ENCODE measurements at regions not wholly inside any gene's neighbourhood (a gene's known extent, or its start where the extent isn't known, plus 50 kb on each side); places are given as distances from the start of the nearest gene placed in this dataset.

DNA sequence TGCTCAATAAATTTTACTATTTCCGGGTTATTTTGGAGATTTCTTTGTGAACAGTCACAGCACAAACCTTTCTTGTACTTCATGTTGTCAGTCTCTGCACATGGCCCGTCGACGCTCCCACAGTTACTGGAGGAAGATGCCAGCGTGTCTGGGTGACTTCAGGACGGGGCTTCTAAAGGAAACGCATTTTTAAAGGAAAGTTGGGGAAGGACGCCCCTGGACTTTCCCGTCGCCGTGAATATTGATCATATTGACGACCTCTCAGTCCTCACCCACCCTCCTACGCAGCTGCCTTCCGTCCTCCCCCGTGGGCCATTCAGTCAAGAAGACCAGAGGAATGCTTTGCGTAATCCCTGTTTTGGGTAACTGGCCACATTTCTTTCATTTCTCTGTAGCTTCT lies 71.1 kb upstream of the SNTG2 start:
- H3K18ac ChIP-seq (ENCODE audit: insufficient read length, low read depth, low read length) = no peak overlapping the region
- no peak overlapping the region for H3K9ac ChIP-seq (ENCODE audit: extremely low read depth, insufficient read length, low read length)
- peaks cover 25 to 29% of the 10 kb centered on the region in 2 experiments for H3K4me1 Mint-ChIP-seq
- no peak overlapping the region for H2BK5ac ChIP-seq (ENCODE audit: insufficient read length, low read length)
- peaks cover 0 to 7% (median 0%) of the 10 kb centered on the region in 3 experiments; a peak in 1 of 7 replicates for H3K36me3 Mint-ChIP-seq (ENCODE audit: insufficient read depth in 1 of 3, low read depth in 3 of 3)
- no CpG with 5 or more reads among the region's 16 CpGs for WGBS (ENCODE audit: extremely low coverage, insufficient read length, low lambda C conversion rate)
- H3K23me2 ChIP-seq (ENCODE audit: insufficient read length, low read depth, low read length, poor library complexity, severe bottlenecking) = no peaks in the 10 kb centered on the region
- no peak overlapping the region for H3K27ac ChIP-seq (ENCODE audit: insufficient read length, low read depth, low read length)
- H4K20me1 ChIP-seq (ENCODE audit: control insufficient read depth, insufficient read depth, insufficient read length) = no peaks in the 10 kb centered on the region
- no peaks in the 10 kb centered on the region for H3K9me3 ChIP-seq (ENCODE audit: control insufficient read depth, low read depth, low read length)
- no peak overlapping the region for H3K14ac ChIP-seq (ENCODE audit: insufficient read depth, low read length)
- no peak overlapping the region for H3K56ac ChIP-seq (ENCODE audit: insufficient read length, low read depth, low read length)
- peaks cover 3% of the 10 kb centered on the region; the same call in 1 of the 2 replicates for H3K4me1 ChIP-seq (ENCODE audit: insufficient read depth, low read length)
- H4K91ac ChIP-seq (ENCODE audit: insufficient read length, low read depth, low read length) = no peak overlapping the region
- H3K4me2 ChIP-seq (ENCODE audit: insufficient read depth, insufficient read length, low read length) = no peak overlapping the region
- H3K4ac ChIP-seq (ENCODE audit: low read depth, low read length) = no peak overlapping the region
- H3T11ph ChIP-seq (ENCODE audit: low read length) = no peak overlapping the region
- no peak overlapping the region for H2BK12ac ChIP-seq (ENCODE audit: insufficient read length, low read depth, low read length)
- no peak overlapping the region for H3K27ac Mint-ChIP-seq
- no peak for DNase-seq
- no peak overlapping the region for H4K5ac ChIP-seq (ENCODE audit: insufficient read length, low read depth, low read length)
- no peak overlapping the region for H3K4me3 Mint-ChIP-seq
- peaks cover 5 to 7% of the 10 kb centered on the region in 2 experiments; a peak in 4 of 5 replicates for H3K9me3 Mint-ChIP-seq
- H3K23ac ChIP-seq (ENCODE audit: insufficient read length, low read depth, low read length) = no peak overlapping the region
- TF ChIP-seq, protein P1, sequence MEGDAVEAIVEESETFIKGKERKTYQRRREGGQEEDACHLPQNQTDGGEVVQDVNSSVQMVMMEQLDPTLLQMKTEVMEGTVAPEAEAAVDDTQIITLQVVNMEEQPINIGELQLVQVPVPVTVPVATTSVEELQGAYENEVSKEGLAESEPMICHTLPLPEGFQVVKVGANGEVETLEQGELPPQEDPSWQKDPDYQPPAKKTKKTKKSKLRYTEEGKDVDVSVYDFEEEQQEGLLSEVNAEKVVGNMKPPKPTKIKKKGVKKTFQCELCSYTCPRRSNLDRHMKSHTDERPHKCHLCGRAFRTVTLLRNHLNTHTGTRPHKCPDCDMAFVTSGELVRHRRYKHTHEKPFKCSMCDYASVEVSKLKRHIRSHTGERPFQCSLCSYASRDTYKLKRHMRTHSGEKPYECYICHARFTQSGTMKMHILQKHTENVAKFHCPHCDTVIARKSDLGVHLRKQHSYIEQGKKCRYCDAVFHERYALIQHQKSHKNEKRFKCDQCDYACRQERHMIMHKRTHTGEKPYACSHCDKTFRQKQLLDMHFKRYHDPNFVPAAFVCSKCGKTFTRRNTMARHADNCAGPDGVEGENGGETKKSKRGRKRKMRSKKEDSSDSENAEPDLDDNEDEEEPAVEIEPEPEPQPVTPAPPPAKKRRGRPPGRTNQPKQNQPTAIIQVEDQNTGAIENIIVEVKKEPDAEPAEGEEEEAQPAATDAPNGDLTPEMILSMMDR (conservative IDR thresholded peaks at IDR 0.05) = no peak
- H2BK20ac ChIP-seq (ENCODE audit: low read depth, low read length, poor library complexity, severe bottlenecking) = no peak overlapping the region
- H3K27me3 ChIP-seq (ENCODE audit: insufficient read depth, low read length) = 0 out of 2 replicates have a peak, but pooled peaks cover 2% of the 10 kb centered on the region
- H2BK15ac ChIP-seq (ENCODE audit: low read depth, low read length) = no peak overlapping the region
- H2AFZ ChIP-seq (ENCODE audit: low read length) = no peak overlapping the region
- no peak overlapping the region for H2AK5ac ChIP-seq (ENCODE audit: insufficient read length, low read length)
- H3K79me1 ChIP-seq (ENCODE audit: insufficient read depth, low read depth, low read length, poor library complexity, severe bottlenecking) = no peaks in the 10 kb centered on the region
- no peak overlapping the region for H2BK120ac ChIP-seq (ENCODE audit: low read depth, low read length, poor library complexity, severe bottlenecking)
- no peak overlapping the region for H4K8ac ChIP-seq (replicated peaks; ENCODE audit: insufficient read length, low read depth, low read length)
- peaks cover 50% of the 10 kb centered on the region for H3K27me3 Mint-ChIP-seq (ENCODE audit: low read depth)
- no peaks in the 10 kb centered on the region for H3K79me2 ChIP-seq (ENCODE audit: insufficient read depth, low read length)

Measured in H9 (cell line).